D721Med (cell line): ENCODE measurements at regions not wholly inside any gene's neighbourhood (a gene's known extent, or its start where the extent isn't known, plus 50 kb on each side); places are given as distances from the start of the nearest gene placed in this dataset.

ENCODE experiments used
- DNase-seq: peaks from one replicate; pipeline ENCODE4 v3.0.0; 2011; ENCODE audit warnings: low spot score; ENCODE audit not compliant: insufficient read length
- FAIRE-seq: peaks from 2 replicates; lab custom pipeline; 2011; peaks lifted over from hg19 to GRCh38; lab: Jason Lieb, UNC
- TF ChIP-seq, protein P1 (sequence below): IDR thresholded peaks from 2 replicates; pipeline ENCODE4 v1.5.1; 2012; ENCODE audit warnings: mild to moderate bottlenecking, control low read depth; ENCODE audit not compliant: insufficient read depth; ENCODE audit errors: missing control alignments

DNA sequence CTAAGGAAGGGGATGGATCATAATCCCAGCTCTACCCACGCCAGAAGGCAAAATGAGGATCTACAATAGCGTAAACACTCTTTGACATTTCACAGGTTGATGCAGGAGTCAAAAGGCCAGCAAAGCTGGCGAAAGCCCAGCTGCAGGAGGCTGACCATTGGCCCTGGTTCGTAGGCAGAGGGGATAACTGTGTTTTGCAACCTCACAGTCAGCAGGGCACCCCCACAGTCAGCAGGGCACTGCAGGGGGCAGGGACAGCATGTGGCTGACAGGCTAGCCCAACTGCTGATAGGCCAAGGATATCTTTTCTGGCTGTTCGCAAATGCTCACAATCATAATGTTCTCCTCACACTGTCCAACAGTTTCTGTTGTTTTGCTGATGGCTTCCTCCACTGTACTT lies 372.7 kb downstream of the BUD13 start:
- DNase-seq, result no peak
- no peak for FAIRE-seq
- TF ChIP-seq, protein P1, sequence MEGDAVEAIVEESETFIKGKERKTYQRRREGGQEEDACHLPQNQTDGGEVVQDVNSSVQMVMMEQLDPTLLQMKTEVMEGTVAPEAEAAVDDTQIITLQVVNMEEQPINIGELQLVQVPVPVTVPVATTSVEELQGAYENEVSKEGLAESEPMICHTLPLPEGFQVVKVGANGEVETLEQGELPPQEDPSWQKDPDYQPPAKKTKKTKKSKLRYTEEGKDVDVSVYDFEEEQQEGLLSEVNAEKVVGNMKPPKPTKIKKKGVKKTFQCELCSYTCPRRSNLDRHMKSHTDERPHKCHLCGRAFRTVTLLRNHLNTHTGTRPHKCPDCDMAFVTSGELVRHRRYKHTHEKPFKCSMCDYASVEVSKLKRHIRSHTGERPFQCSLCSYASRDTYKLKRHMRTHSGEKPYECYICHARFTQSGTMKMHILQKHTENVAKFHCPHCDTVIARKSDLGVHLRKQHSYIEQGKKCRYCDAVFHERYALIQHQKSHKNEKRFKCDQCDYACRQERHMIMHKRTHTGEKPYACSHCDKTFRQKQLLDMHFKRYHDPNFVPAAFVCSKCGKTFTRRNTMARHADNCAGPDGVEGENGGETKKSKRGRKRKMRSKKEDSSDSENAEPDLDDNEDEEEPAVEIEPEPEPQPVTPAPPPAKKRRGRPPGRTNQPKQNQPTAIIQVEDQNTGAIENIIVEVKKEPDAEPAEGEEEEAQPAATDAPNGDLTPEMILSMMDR, result no peak

DNA sequence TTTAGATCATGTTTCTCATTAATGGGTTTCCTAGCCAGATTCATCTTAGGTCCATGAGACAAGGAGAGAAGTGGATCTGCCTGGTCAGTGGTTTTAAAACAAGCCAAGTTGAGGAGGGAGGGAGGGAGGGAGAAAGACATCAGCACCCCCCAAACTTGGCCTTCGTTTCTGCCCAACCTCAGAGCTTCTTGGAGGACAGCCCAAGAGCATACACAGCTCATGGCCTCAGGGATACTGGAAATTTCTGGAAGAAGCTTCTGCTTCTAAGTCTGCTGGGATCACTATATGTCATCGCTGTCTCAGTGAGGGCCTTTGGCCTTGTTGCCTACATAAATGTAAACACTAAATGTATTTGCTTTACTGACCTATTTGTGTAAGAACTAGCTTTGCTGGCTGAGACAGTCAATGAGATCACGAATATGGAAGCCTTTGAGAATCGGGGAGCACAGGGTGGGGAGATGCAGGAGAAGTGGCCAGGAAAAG lies 375.1 kb downstream of the BUD13 start:
- peak; percentile 32 for FAIRE-seq
- TF ChIP-seq, protein P1, result no peak
- DNase-seq, result no peak

DNA sequence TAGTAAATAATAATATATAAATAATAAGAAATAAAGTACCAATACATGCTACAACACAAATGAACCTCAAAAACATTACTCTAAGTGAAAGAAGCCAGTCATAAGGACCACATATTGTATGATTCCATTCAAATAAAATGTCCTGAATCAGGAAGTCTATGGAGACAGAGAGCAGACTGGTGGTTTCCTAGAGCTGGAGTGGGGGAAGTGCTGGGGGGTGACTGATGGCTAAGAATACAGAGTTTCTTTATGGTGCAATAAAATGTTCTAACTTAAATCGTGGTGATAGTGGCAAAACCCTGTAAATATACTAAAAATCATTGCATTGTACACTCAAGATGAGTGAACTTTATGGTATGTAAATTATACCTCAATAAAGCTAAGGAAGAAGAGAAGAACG lies 376.5 kb downstream of the BUD13 start:
- TF ChIP-seq, protein P1, result no peak
- no peak for DNase-seq
- peak; percentile 44 for FAIRE-seq

DNA sequence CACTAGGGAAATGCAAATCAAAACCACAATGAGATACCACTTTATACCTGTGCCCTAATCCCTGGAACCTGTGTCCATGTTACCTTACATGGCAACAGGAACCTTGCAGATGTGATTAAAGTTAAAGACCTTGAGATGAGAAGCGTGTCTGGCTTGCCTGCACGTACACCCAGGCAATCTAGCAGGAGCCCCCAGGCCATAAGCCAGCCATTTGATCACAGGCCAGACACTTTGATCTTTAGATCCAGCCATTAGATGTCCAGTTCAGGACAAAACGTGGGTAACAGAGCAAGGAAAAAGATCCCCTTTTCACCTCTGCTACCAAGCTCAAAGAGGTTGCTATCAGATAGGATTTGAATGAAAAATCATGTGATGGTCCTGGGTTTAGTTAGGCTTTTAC lies 378.8 kb downstream of the BUD13 start:
- TF ChIP-seq, protein P1, result no peak
- FAIRE-seq, result peak; percentile 44
- DNase-seq, result no peak

DNA sequence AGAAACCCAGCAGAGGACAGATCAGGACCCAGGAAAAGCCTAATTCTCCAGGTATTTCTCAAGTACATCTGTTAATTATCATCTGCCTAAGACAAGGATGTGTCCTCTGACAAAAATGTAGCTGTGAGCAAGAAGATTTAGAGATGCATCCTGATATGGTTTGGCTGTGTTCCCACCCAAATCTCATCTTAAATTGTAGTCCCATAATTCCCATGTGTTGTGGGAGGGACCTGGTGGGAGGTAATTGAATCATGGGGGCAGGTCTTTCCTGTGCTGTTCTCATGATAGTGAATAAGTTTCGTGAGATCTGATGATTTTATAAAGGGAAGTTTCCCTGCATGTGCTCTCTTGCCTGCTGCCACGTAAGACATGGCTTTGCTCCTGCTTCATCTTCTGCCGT lies 381.8 kb downstream of the BUD13 start:
- DNase-seq, result no peak
- TF ChIP-seq, protein P1, result no peak
- no peak for FAIRE-seq

DNA sequence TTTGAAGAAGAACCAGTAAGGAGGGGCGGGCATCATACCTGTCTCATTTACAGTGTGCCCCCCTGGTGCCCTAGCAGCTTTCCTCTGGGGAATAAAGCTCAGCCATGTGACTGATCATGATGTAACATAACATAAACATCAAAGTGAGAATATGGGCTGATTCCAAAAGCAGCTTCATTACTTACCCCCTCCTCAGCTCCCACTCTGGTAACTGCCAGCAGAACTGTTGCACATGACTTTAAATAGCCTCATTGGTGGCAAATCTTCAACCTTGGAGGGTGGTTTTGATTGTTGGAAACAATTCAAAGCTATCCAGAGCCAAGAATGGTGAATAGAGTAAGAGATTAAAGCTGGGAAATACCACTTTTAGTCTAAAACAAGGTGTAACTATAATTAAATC lies 384.6 kb downstream of the BUD13 start:
- DNase-seq (no peak), FAIRE-seq (no peak)
- TF ChIP-seq, protein P1, result no peak

DNA sequence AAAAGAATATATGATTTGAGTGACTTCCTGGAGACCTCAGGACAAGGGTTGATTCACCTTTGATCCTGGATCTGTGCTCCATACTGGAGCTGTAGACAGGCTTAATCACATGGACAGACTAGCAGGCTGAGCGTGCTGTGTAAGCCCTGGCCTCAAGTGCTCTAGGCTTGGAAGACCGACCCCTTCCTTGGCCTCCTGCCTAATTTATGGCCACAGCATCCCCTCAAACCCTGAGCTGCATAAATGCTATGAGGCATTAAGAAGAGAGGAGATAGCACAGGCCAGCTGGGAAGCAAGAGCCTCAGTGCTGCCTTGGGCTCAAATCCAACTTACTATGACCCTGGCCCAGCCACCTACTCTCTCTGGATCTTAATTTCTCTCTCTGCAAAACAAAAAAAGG lies 385.1 kb downstream of the BUD13 start:
- FAIRE-seq, result no peak
- TF ChIP-seq, protein P1, result no peak
- no peak for DNase-seq
